ENCODE measurements at regions not wholly inside any gene's neighbourhood (a gene's known extent, or its start where the extent isn't known, plus 50 kb on each side); places are given as distances from the start of the nearest gene placed in this dataset.
"Not testable (repeated sequence)": the region's sequence is repeated elsewhere in the genome, so short reads cannot be mapped to it uniquely, and the experiment has no call there.

DNA sequence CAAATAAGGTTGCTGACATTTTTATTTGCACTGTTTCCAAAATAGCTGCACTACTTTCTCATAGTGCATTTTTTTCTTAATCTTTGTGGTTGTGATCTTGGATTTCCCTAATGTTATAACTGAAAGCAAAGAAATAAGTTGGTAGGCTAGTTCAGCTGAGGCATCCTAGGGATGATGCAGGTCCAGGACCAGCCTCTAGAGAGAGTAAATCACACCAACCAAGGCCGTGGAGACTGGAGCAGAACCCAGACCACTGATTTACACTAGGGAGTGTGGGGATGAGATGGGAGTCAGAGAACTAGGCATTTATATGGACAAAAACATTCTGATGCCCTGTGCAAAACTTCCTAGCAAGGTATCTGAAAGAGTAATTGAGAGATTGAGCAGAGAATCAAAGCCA lies 104.5 kb downstream of the URB2 start:
- WGBS, 4 donors = 25 to 62% (median 37%) methylated on average over 1 of the region's 1 CpG
- intact Hi-C loops (cut with DNase I) = no loop called here
- DNase-seq = no peak

GRCh38 chr1:229732061-229732460 lies 106.0 kb downstream of the URB2 start:
- no peaks in the 10 kb centered on the region for H3K27me3 ChIP-seq
- intact Hi-C loops (cut with DNase I) = no loop called here
- H3K4me3 ChIP-seq = no peak overlapping the region
- H3K4me1 ChIP-seq (replicated peaks in 1 of 2) = no peaks in the 10 kb centered on the region
- H3K27ac ChIP-seq = no peak overlapping the region
- WGBS, 4 donors = 74 to 84% (median 78%) methylated on average over 3 of the region's 3 CpGs
- no peak for TF ChIP-seq POLR2A (IDR thresholded peaks at IDR 0.05)
- H3K36me3 ChIP-seq (replicated peaks in 1 of 2) = no peaks in the 10 kb centered on the region
- H3K9me3 ChIP-seq (replicated peaks in 1 of 3) = no peaks in the 10 kb centered on the region
- DNase-seq = no peak

More for the DNA sequence above, 104.5 kb downstream of the URB2 start:
- H3K27ac ChIP-seq = no peak overlapping the region
- H3K27me3 ChIP-seq = no peaks in the 10 kb centered on the region
- no peaks in the 10 kb centered on the region for H3K4me1 ChIP-seq (replicated peaks in 1 of 2)
- H3K4me3 ChIP-seq = no peak overlapping the region
- H3K9me3 ChIP-seq (replicated peaks in 1 of 3) = no peaks in the 10 kb centered on the region
- TF ChIP-seq POLR2A (IDR thresholded peaks at IDR 0.05) = no peak
- TF ChIP-seq, protein P1, sequence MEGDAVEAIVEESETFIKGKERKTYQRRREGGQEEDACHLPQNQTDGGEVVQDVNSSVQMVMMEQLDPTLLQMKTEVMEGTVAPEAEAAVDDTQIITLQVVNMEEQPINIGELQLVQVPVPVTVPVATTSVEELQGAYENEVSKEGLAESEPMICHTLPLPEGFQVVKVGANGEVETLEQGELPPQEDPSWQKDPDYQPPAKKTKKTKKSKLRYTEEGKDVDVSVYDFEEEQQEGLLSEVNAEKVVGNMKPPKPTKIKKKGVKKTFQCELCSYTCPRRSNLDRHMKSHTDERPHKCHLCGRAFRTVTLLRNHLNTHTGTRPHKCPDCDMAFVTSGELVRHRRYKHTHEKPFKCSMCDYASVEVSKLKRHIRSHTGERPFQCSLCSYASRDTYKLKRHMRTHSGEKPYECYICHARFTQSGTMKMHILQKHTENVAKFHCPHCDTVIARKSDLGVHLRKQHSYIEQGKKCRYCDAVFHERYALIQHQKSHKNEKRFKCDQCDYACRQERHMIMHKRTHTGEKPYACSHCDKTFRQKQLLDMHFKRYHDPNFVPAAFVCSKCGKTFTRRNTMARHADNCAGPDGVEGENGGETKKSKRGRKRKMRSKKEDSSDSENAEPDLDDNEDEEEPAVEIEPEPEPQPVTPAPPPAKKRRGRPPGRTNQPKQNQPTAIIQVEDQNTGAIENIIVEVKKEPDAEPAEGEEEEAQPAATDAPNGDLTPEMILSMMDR (IDR thresholded peaks at IDR 0.05) = no peak
- no peaks in the 10 kb centered on the region for H3K36me3 ChIP-seq (replicated peaks in 1 of 2)

DNA sequence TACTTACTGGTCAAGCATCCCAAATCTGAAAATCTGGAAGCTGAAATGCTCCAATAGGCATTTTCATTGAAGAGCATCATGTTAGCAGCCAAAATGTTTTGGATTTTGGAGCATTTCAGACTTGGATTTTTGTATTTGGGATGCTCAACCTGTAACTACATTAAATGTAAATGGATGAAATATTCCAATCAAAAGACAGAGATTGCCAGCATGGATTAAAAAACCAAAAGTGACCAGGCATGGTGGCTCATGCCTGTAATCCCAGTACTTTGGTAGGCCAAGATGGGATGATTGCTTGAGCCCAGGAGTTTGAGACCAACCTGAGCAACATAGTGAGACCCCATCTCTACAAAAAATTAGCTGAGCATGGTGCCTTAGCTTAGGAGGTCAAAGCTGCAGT lies 110.3 kb downstream of the URB2 start:
- intact Hi-C loops (cut with DNase I) = no loop called here
- DNase-seq = no peak
- TF ChIP-seq, protein P1 (IDR thresholded peaks at IDR 0.05) = no peak
- no peak for TF ChIP-seq POLR2A (IDR thresholded peaks at IDR 0.05)
- Histone ChIP-seq H3K27ac (no peak overlapping the region), H3K4me3 (no peak overlapping the region), H3K9me3 (replicated peaks in 1 of 3) (no peaks in the 10 kb centered on the region), H3K27me3 (no peaks in the 10 kb centered on the region), H3K4me1 (replicated peaks in 1 of 2) (no peaks in the 10 kb centered on the region), H3K36me3 (replicated peaks in 1 of 2) (no peaks in the 10 kb centered on the region)

GRCh38 chr1:229742614-229743013 lies 116.6 kb downstream of the URB2 start:
- DNase-seq; H3K9me3 ChIP-seq (replicated peaks in 1 of 3); H3K4me1 ChIP-seq (replicated peaks in 1 of 2); H3K36me3 ChIP-seq (replicated peaks in 1 of 2); H3K27ac ChIP-seq; H3K4me3 ChIP-seq; intact Hi-C loops (cut with DNase I); H3K27me3 ChIP-seq: not testable (repeated sequence)
- WGBS, 4 donors = 60 to 71% (median 66%) methylated on average over 1 of the region's 1 CpG

DNA sequence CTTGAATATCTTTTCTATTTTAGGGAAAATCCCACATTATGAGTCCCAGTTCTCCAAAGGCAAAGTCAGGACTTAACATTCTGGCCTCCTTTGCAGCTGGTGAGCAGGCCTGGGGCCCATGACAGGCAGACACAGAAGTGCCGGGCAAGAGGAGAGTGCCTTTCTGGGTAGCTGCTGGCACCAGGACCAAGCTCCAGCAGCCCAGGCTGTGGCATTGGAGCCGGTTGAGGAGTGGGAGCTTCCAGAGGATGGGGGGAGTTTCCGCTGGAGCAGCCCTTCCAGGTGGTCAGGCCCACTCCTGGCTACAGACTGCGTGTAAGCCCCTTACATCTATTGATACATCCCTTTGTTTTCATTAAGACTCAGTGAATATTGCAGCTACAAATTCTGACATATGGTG lies 123.9 kb downstream of the URB2 start:
- H3K27me3 ChIP-seq = no peaks in the 10 kb centered on the region
- H3K27ac ChIP-seq = no peak overlapping the region
- H3K36me3 ChIP-seq (replicated peaks in 1 of 2) = no peaks in the 10 kb centered on the region
- TF ChIP-seq, protein P1 (IDR thresholded peaks at IDR 0.05) = no peak
- TF ChIP-seq POLR2A (IDR thresholded peaks at IDR 0.05) = no peak
- H3K4me1 ChIP-seq (replicated peaks in 1 of 2) = no peaks in the 10 kb centered on the region
- intact Hi-C loops (cut with DNase I) = no loop called here
- no peak for DNase-seq
- H3K4me3 ChIP-seq = no peak overlapping the region
- WGBS, 4 donors = 90 to 100% (median 91%) methylated on average over 4 of the region's 4 CpGs
- H3K9me3 ChIP-seq (replicated peaks in 1 of 3) = no peaks in the 10 kb centered on the region
